CD4-positive, alpha-beta memory T cell (primary cell): ENCODE measurements at regions not wholly inside any gene's neighbourhood (a gene's known extent, or its start where the extent isn't known, plus 50 kb on each side); places are given as distances from the start of the nearest gene placed in this dataset.
"Not testable (repeated sequence)": the region's sequence is repeated elsewhere in the genome, so short reads cannot be mapped to it uniquely, and the experiment has no call there.

Experiments used
- CTCF ChIA-PET: fragments of 350-600 bp; sonication (Branson Sonifier 250); formaldehyde crosslinking; loops from one replicate; lab custom pipeline; 2021; ENCODE audit warnings: inconsistent platforms; ENCODE audit not compliant: partially characterized antibody; lab: Charles Lee
- POLR2A ChIA-PET: fragments of 350-600 bp; sonication (Branson Sonifier 250); formaldehyde crosslinking; loops from one replicate; lab custom pipeline; 2021; ENCODE audit not compliant: partially characterized antibody; lab: Charles Lee
- DNase-seq, 5 donors: peaks; one replicate each; pipeline versions ENCODE4 v3.0.0 to v3.0.0-alpha.2; 2020 to 2022; ENCODE audit warnings: mixed read lengths in 1 of 5
- H3K27ac ChIP-seq: one replicate; pipeline ENCODE4 v1.7.0; 2013; ENCODE audit warnings: low read depth, low read length
- H3K27me3 ChIP-seq: 2 replicates; pipeline ENCODE4 v1.7.0; 2013; ENCODE audit warnings: mild to moderate bottlenecking, low read length, moderate library complexity; ENCODE audit not compliant: insufficient read depth
- H3K36me3 ChIP-seq: 2 replicates; pipeline ENCODE4 v1.7.0; 2013; ENCODE audit warnings: mild to moderate bottlenecking, low read length, moderate library complexity; ENCODE audit not compliant: insufficient read depth
- H3K4me1 ChIP-seq: 2 replicates; pipeline ENCODE4 v1.7.0; 2013; ENCODE audit warnings: mild to moderate bottlenecking, low read length, moderate library complexity; ENCODE audit not compliant: insufficient read depth
- H3K4me3 ChIP-seq, 2 donors: one replicate each; pipeline ENCODE4 v1.7.0; 2013; ENCODE audit warnings: low read length in 2 of 2, mild to moderate bottlenecking in 1 of 2
- H3K9me3 ChIP-seq, 2 donors: one replicate each; pipeline ENCODE4 v1.7.0; 2013; ENCODE audit warnings: low read length in 2 of 2, control low read depth in 1 of 2; ENCODE audit not compliant: control insufficient read depth in 1 of 2
- H3K27ac Mint-ChIP-seq, 7 donors: one replicate each; pipeline ENCODE4 v1.8.0; 2020 to 2021; ENCODE audit warnings: mixed read lengths in 7 of 7, mild to moderate bottlenecking in 6 of 7, inconsistent platforms in 3 of 7, moderate library complexity in 3 of 7
- H3K27me3 Mint-ChIP-seq, 2 donors: one replicate each; pipeline ENCODE4 v1.8.0; 2020 to 2021; ENCODE audit warnings: mixed read lengths in 2 of 2
- H3K36me3 Mint-ChIP-seq, 2 donors: one replicate each; pipeline ENCODE4 v1.8.0; 2020 to 2021; ENCODE audit warnings: mixed read lengths in 2 of 2, inconsistent platforms in 1 of 2, mild to moderate bottlenecking in 1 of 2
- H3K4me1 Mint-ChIP-seq, 4 donors: one replicate each; pipeline ENCODE4 v1.8.0; 2020 to 2021; ENCODE audit warnings: mixed read lengths in 4 of 4, mild to moderate bottlenecking in 1 of 4
- H3K4me3 Mint-ChIP-seq, 8 donors: one replicate each; pipeline ENCODE4 v1.8.0; 2020 to 2021; ENCODE audit warnings: mixed read lengths in 8 of 8, mild to moderate bottlenecking in 7 of 8, moderate library complexity in 6 of 8, inconsistent platforms in 3 of 8
- H3K9me3 Mint-ChIP-seq, 8 donors: one replicate each; pipeline ENCODE4 v1.8.0; 2020 to 2021; ENCODE audit warnings: mixed read lengths in 8 of 8, mild to moderate bottlenecking in 5 of 8, inconsistent platforms in 3 of 8, moderate library complexity in 1 of 8
- intact Hi-C: fragments of 100-400 bp; cut with micrococcal nuclease; formaldehyde crosslinking; loops from one replicate; pipeline ENCODE4 v1.15.1; 2023

- Histone ChIP-seq H3K4me1 (no peaks in the 10 kb centered on the region), H3K27me3 (no peaks in the 10 kb centered on the region), H3K36me3 (no peaks in the 10 kb centered on the region), H3K9me3 (no peaks in the 10 kb centered on the region), H3K27ac (no peak overlapping the region), H3K4me3 (no peak overlapping the region)
- ChIA-PET CTCF (no interaction called here), POLR2A (no interaction called here)
- intact Hi-C loops: no loop called here
- H3K27me3 Mint-ChIP-seq: peaks cover 0 to 1% of the 10 kb centered on the region in 2 donors
- peaks cover 0 to 2% (median 0%) of the 10 kb centered on the region in 8 donors for H3K9me3 Mint-ChIP-seq
- no peaks in the 10 kb centered on the region for H3K36me3 Mint-ChIP-seq
- H3K4me1 Mint-ChIP-seq: no peaks in the 10 kb centered on the region
- no peak overlapping the region for H3K27ac Mint-ChIP-seq
- DNase-seq: no peak
- H3K4me3 Mint-ChIP-seq: no peak overlapping the region
Observed at GRCh38 chr13:105847527-105848291, 687.8 kb downstream of the EFNB2 start.

GRCh38 chr13:105846923-105847322, 688.5 kb downstream of the EFNB2 start:
- intact Hi-C loops: no loop called here
- no peak overlapping the region for H3K27ac Mint-ChIP-seq
- H3K36me3 ChIP-seq: no peaks in the 10 kb centered on the region
- ChIA-PET POLR2A (no interaction called here), CTCF (no interaction called here)
- no peaks in the 10 kb centered on the region for H3K36me3 Mint-ChIP-seq
- H3K27me3 Mint-ChIP-seq: peaks cover 0 to 1% of the 10 kb centered on the region in 2 donors
- no peaks in the 10 kb centered on the region for H3K9me3 ChIP-seq
- H3K9me3 Mint-ChIP-seq: peaks cover 0 to 2% (median 0%) of the 10 kb centered on the region in 8 donors
- no peak for DNase-seq
- no peaks in the 10 kb centered on the region for H3K4me1 Mint-ChIP-seq
- H3K4me3 Mint-ChIP-seq: no peak overlapping the region
- H3K4me1 ChIP-seq: no peaks in the 10 kb centered on the region
- H3K27me3 ChIP-seq: no peaks in the 10 kb centered on the region
- H3K4me3 ChIP-seq: no peak overlapping the region
- no peak overlapping the region for H3K27ac ChIP-seq

GRCh38 chr13:105841286-105841685, 694.2 kb downstream of the EFNB2 start:
- CTCF ChIA-PET: no interaction called here
- H3K27ac ChIP-seq: no peak overlapping the region
- POLR2A ChIA-PET: no interaction called here
- H3K27me3 Mint-ChIP-seq: no peaks in the 10 kb centered on the region
- peaks cover 0 to 3% (median 0%) of the 10 kb centered on the region in 8 donors for H3K9me3 Mint-ChIP-seq
- H3K9me3 ChIP-seq: no peaks in the 10 kb centered on the region
- no peaks in the 10 kb centered on the region for H3K36me3 ChIP-seq
- H3K4me3 Mint-ChIP-seq: no peak overlapping the region
- no peak overlapping the region for H3K27ac Mint-ChIP-seq
- no peaks in the 10 kb centered on the region for H3K4me1 Mint-ChIP-seq
- H3K4me3 ChIP-seq: no peak overlapping the region
- no peak for DNase-seq
- H3K4me1 ChIP-seq: no peaks in the 10 kb centered on the region
- H3K27me3 ChIP-seq: no peaks in the 10 kb centered on the region
- no peaks in the 10 kb centered on the region for H3K36me3 Mint-ChIP-seq
- intact Hi-C loops: no loop called here

GRCh38 chr13:105838231-105838630, 697.2 kb downstream of the EFNB2 start:
- Histone ChIP-seq H3K27ac (no peak overlapping the region), H3K4me1 (no peaks in the 10 kb centered on the region), H3K9me3 (no peaks in the 10 kb centered on the region), H3K36me3 (no peaks in the 10 kb centered on the region), H3K4me3 (no peak overlapping the region), H3K27me3 (no peaks in the 10 kb centered on the region)
- no peak overlapping the region for H3K27ac Mint-ChIP-seq
- no peaks in the 10 kb centered on the region for H3K36me3 Mint-ChIP-seq
- H3K4me1 Mint-ChIP-seq: no peaks in the 10 kb centered on the region
- intact Hi-C loops: no loop called here
- H3K4me3 Mint-ChIP-seq: no peak overlapping the region
- no peaks in the 10 kb centered on the region for H3K27me3 Mint-ChIP-seq
- H3K9me3 Mint-ChIP-seq: peaks cover 0 to 3% (median 0%) of the 10 kb centered on the region in 8 donors
- ChIA-PET CTCF (no interaction called here), POLR2A (no interaction called here)
- no peak for DNase-seq

- intact Hi-C loops, H3K4me1 ChIP-seq, H3K36me3 ChIP-seq, DNase-seq, H3K4me3 Mint-ChIP-seq, POLR2A ChIA-PET, H3K36me3 Mint-ChIP-seq, H3K9me3 ChIP-seq, H3K4me1 Mint-ChIP-seq, H3K4me3 ChIP-seq, H3K27me3 ChIP-seq, H3K27ac Mint-ChIP-seq, H3K9me3 Mint-ChIP-seq, CTCF ChIA-PET, H3K27me3 Mint-ChIP-seq, H3K27ac ChIP-seq: not testable (repeated sequence)
Observed at GRCh38 chr13:105837295-105837694, 698.2 kb downstream of the EFNB2 start.

- no peaks in the 10 kb centered on the region for H3K36me3 Mint-ChIP-seq
- H3K4me3 Mint-ChIP-seq: no peak overlapping the region
- ChIA-PET CTCF (no interaction called here), POLR2A (no interaction called here)
- peaks cover 0 to 8% (median 3%) of the 10 kb centered on the region in 8 donors for H3K9me3 Mint-ChIP-seq
- H3K27me3 ChIP-seq: no peaks in the 10 kb centered on the region
- no peaks in the 10 kb centered on the region for H3K4me1 Mint-ChIP-seq
- H3K27ac Mint-ChIP-seq: no peak overlapping the region
- H3K27ac ChIP-seq: no peak overlapping the region
- no peak overlapping the region for H3K4me3 ChIP-seq
- peaks cover 0 to 1% of the 10 kb centered on the region in 2 donors for H3K27me3 Mint-ChIP-seq
- no peaks in the 10 kb centered on the region for H3K4me1 ChIP-seq
- intact Hi-C loops: no loop called here
- H3K36me3 ChIP-seq: no peaks in the 10 kb centered on the region
- DNase-seq: no peak
- no peaks in the 10 kb centered on the region for H3K9me3 ChIP-seq
Observed at GRCh38 chr13:105830821-105831220, 704.6 kb downstream of the EFNB2 start.

- no peak overlapping the region for H3K4me3 Mint-ChIP-seq
- no peak overlapping the region for H3K4me3 ChIP-seq
- no peak overlapping the region for H3K27ac ChIP-seq
- H3K9me3 Mint-ChIP-seq: peaks cover 0 to 8% (median 3%) of the 10 kb centered on the region in 8 donors
- no peaks in the 10 kb centered on the region for H3K27me3 ChIP-seq
- H3K27me3 Mint-ChIP-seq: peaks cover 0 to 1% of the 10 kb centered on the region in 2 donors
- no peaks in the 10 kb centered on the region for H3K36me3 ChIP-seq
- ChIA-PET POLR2A (no interaction called here), CTCF (interaction anchor here (0.5 kb wide), 1 partner anchor 22 kb away, joined by 3 read pairs; no protein-coding TSS in a partner anchor)
- no peak for DNase-seq
- no peaks in the 10 kb centered on the region for H3K36me3 Mint-ChIP-seq
- intact Hi-C loops: no loop called here
- H3K4me1 Mint-ChIP-seq: no peaks in the 10 kb centered on the region
- H3K4me1 ChIP-seq: no peaks in the 10 kb centered on the region
- H3K9me3 ChIP-seq: no peaks in the 10 kb centered on the region
- H3K27ac Mint-ChIP-seq: no peak overlapping the region
Observed at GRCh38 chr13:105827111-105827809, 708.2 kb downstream of the EFNB2 start.
